Skeletal muscle satellite cell (primary cell): ENCODE measurements at regions not wholly inside any gene's neighbourhood (a gene's known extent, or its start where the extent isn't known, plus 50 kb on each side); places are given as distances from the start of the nearest gene placed in this dataset.

ENCODE experiments used
- H3K27me3 ChIP-seq: 2 replicates; pipeline ENCODE4 v1.7.0; 2013; ENCODE audit warnings: low read length; ENCODE audit not compliant: control insufficient read depth, insufficient read depth
- H3K36me3 ChIP-seq: 2 replicates; pipeline ENCODE4 v1.7.0; 2013; ENCODE audit warnings: mild to moderate bottlenecking, control low read depth, low read length; ENCODE audit not compliant: insufficient read depth
- H3K4me1 ChIP-seq: 2 replicates; pipeline ENCODE4 v1.7.0; 2013; ENCODE audit warnings: low read length; ENCODE audit not compliant: control insufficient read depth, insufficient read depth
- H3K4me2 ChIP-seq: 2 replicates; pipeline ENCODE4 v1.7.0; 2013; ENCODE audit warnings: mild to moderate bottlenecking, low read length
- H3K4me3 ChIP-seq: 2 replicates; pipeline ENCODE4 v1.7.0; 2013; ENCODE audit warnings: low read length
- H3K9ac ChIP-seq: 2 replicates; pipeline ENCODE4 v1.7.0; 2013; ENCODE audit warnings: mild to moderate bottlenecking, low read depth, low read length, moderate library complexity
- H3K9me3 ChIP-seq: replicated peaks from 2 replicates; pipeline ENCODE4 v1.7.0; 2013; ENCODE audit warnings: mild to moderate bottlenecking, control low read depth, low read length

DNA sequence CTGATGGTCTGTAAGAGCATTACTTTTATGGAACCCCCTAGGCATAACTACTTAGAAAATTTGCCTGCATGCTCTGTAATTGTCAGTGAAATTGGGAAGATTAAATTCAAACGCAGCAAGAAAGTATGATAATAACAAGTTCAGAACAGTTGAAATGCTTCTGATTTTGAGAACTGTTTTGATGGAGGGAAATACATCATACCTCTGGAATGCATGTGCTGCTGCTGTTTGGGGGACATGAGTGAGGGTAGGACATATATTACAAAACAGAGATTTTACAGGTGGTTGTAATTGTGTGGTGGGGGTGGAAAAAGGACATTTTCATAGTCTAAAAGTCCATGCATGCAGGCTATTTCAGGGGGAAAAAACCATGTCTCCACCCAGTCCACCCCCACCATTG, 135.0 kb upstream of the DPH6 start:
- Histone ChIP-seq H3K4me3 (no peak overlapping the region), H3K4me1 (peaks cover 10% of the 10 kb centered on the region), H3K36me3 (no peaks in the 10 kb centered on the region), H3K4me2 (no peak overlapping the region), H3K27me3 (no peaks in the 10 kb centered on the region), H3K9ac (no peak overlapping the region), H3K9me3 (no peaks in the 10 kb centered on the region)

GRCh38 chr15:35686347-35686746, 140.4 kb upstream of the DPH6 start:
- peaks cover 20% of the 10 kb centered on the region for H3K4me1 ChIP-seq
- no peaks in the 10 kb centered on the region for H3K36me3 ChIP-seq
- no peak overlapping the region for H3K4me2 ChIP-seq
- no peaks in the 10 kb centered on the region for H3K27me3 ChIP-seq
- H3K9ac ChIP-seq: no peak overlapping the region
- H3K9me3 ChIP-seq: no peaks in the 10 kb centered on the region
- H3K4me3 ChIP-seq: no peak overlapping the region

DNA sequence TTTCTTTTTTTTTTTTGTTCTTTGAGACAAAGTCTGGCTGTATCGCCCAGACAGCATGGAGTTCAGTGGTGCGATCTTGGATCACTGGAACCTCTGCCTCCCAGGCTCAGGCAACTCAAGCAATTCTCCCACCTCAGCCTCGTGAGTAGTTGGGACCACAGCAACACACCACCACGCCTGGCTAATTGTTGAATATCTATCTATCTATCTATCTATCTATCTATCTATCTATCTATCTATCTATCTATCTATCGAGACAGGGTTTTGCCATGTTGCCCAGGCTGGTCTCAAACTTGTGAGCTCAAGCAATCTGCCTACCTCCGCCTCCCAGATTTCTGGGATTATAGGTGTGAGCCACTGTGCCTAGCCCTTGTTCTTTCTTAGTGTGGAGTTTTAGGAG, 143.3 kb upstream of the DPH6 start:
- Histone ChIP-seq H3K9me3 (no peaks in the 10 kb centered on the region), H3K9ac (no peak overlapping the region), H3K27me3 (no peaks in the 10 kb centered on the region), H3K4me3 (no peak overlapping the region), H3K4me1 (peaks cover 45% of the 10 kb centered on the region), H3K36me3 (no peaks in the 10 kb centered on the region), H3K4me2 (no peak overlapping the region)

DNA sequence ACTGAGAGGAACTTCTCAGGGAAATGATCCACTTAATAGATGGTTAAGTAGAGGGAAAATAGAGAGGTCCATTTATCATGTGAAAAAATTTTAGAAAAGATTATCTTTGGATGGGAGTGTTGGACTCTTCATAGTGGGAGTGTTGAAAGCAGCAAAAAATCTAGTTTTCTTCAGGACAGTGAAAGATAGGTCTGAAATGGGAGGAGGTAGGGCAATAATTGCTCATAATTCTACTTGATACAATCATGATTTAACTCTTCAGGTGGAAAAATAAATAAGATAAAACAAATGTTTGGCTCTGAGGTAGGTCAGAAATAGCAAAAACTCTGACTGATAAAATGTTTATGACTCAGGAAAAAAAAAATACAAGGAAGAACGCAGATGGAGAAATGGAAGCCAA, 144.1 kb upstream of the DPH6 start:
- Histone ChIP-seq H3K27me3 (no peaks in the 10 kb centered on the region), H3K9me3 (no peaks in the 10 kb centered on the region)

GRCh38 chr15:35690698-35691116, 144.7 kb upstream of the DPH6 start:
- H3K4me1 ChIP-seq: peaks cover 45% of the 10 kb centered on the region
- no peaks in the 10 kb centered on the region for H3K27me3 ChIP-seq
- H3K4me3 ChIP-seq: peak overlapping the region; percentile 16
- H3K9ac ChIP-seq: peak overlapping the region; percentile 61
- H3K36me3 ChIP-seq: no peaks in the 10 kb centered on the region
- H3K4me2 ChIP-seq: peak overlapping the region; percentile 65
- no peaks in the 10 kb centered on the region for H3K9me3 ChIP-seq

More for the DNA sequence above, 144.1 kb upstream of the DPH6 start:
- Histone ChIP-seq H3K4me3 (no peak overlapping the region), H3K36me3 (no peaks in the 10 kb centered on the region), H3K9ac (peak overlapping the region; percentile 61), H3K4me2 (peak overlapping the region; percentile 65), H3K4me1 (peaks cover 45% of the 10 kb centered on the region)

- Histone ChIP-seq H3K4me3 (peak overlapping the region; percentile 16), H3K36me3 (no peaks in the 10 kb centered on the region), H3K4me2 (peak overlapping the region; percentile 65), H3K4me1 (peaks cover 46% of the 10 kb centered on the region), H3K9ac (peak overlapping the region; percentile 61), H3K9me3 (no peaks in the 10 kb centered on the region), H3K27me3 (no peaks in the 10 kb centered on the region)
Measured at GRCh38 chr15:35691173-35691761, 145.3 kb upstream of the DPH6 start.

DNA sequence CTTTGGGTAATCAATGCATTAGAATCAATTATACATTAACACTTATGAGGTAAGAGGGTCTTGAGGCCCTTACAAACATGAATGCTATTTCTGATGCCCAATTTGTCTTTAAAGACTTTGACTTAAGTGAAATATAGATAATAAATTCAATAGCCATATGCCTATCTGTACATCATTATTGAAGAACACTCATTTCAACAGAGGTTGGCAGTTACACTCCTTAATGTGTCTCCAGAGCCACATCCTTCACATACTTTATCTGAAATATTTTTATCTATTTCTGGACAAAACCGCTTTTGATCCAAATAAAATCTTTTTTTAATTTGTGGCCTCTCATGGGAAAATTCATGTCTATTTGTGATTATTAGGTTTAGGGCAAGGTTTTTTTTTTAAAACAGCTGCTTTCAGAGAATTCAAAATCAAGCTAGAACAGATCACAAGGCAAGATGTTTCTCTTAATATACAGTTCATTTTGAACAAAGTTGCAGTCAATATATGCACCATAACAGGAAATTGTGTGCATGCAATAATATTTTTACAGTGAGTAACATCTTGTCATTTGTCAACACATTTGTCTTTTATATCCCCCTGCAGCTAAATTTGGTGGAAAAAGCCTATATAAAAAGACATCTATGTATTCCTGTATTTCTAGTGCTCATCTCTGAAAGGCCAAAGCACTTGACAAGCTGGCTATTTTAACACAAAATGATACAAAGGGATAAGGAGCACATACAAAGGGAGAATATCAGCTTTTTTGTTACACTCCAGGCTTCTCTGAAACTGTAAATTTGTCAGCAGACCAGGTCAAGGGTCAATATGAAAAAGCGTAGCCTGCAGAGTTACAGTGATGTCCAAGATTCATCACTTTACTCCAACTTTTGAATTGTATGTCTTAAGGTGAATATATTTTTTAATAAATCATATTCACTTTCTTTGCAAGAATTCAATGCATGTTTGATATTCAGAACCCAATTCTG, 146.2 kb upstream of the DPH6 start:
- H3K4me1 ChIP-seq: peaks cover 55% of the 10 kb centered on the region
- no peaks in the 10 kb centered on the region for H3K36me3 ChIP-seq
- H3K9ac ChIP-seq: peak overlapping the region; percentile 53
- peak overlapping the region; percentile 65 for H3K4me2 ChIP-seq
- no peak overlapping the region for H3K4me3 ChIP-seq
- no peaks in the 10 kb centered on the region for H3K9me3 ChIP-seq
- H3K27me3 ChIP-seq: no peaks in the 10 kb centered on the region

- no peaks in the 10 kb centered on the region for H3K27me3 ChIP-seq
- H3K9ac ChIP-seq: peak overlapping the region; percentile 23
- H3K9me3 ChIP-seq: no peaks in the 10 kb centered on the region
- H3K36me3 ChIP-seq: no peaks in the 10 kb centered on the region
- no peak overlapping the region for H3K4me3 ChIP-seq
- H3K4me1 ChIP-seq: peaks cover 66% of the 10 kb centered on the region
- H3K4me2 ChIP-seq: peak overlapping the region; percentile 45
Measured at GRCh38 chr15:35693286-35693685, 147.3 kb upstream of the DPH6 start.

- no peaks in the 10 kb centered on the region for H3K36me3 ChIP-seq
Measured at GRCh38 chr15:35693886-35694285, 147.9 kb upstream of the DPH6 start.

GRCh38 chr15:35695003-35695402, 149.0 kb upstream of the DPH6 start:
- H3K4me2 ChIP-seq: no peak overlapping the region
- H3K4me3 ChIP-seq: no peak overlapping the region
- H3K4me1 ChIP-seq: peaks cover 66% of the 10 kb centered on the region
- H3K36me3 ChIP-seq: no peaks in the 10 kb centered on the region
- H3K9ac ChIP-seq: no peak overlapping the region
- H3K9me3 ChIP-seq: no peaks in the 10 kb centered on the region
- no peaks in the 10 kb centered on the region for H3K27me3 ChIP-seq

More at GRCh38 chr15:35693886-35694285, 147.9 kb upstream of the DPH6 start:
- H3K4me1 ChIP-seq: peaks cover 70% of the 10 kb centered on the region
- no peak overlapping the region for H3K4me2 ChIP-seq
- no peaks in the 10 kb centered on the region for H3K27me3 ChIP-seq
- H3K4me3 ChIP-seq: no peak overlapping the region
- no peaks in the 10 kb centered on the region for H3K9me3 ChIP-seq
- H3K9ac ChIP-seq: no peak overlapping the region

- H3K27me3 ChIP-seq: no peaks in the 10 kb centered on the region
- no peaks in the 10 kb centered on the region for H3K9me3 ChIP-seq
- no peak overlapping the region for H3K4me2 ChIP-seq
- H3K4me3 ChIP-seq: no peak overlapping the region
- H3K4me1 ChIP-seq: peaks cover 48% of the 10 kb centered on the region
- no peak overlapping the region for H3K9ac ChIP-seq
- no peaks in the 10 kb centered on the region for H3K36me3 ChIP-seq
Measured at GRCh38 chr15:35696767-35697231, 150.8 kb upstream of the DPH6 start.
